ENCODE measurements at regions not wholly inside any gene's neighbourhood (a gene's known extent, or its start where the extent isn't known, plus 50 kb on each side); places are given as distances from the start of the nearest gene placed in this dataset.

DNA sequence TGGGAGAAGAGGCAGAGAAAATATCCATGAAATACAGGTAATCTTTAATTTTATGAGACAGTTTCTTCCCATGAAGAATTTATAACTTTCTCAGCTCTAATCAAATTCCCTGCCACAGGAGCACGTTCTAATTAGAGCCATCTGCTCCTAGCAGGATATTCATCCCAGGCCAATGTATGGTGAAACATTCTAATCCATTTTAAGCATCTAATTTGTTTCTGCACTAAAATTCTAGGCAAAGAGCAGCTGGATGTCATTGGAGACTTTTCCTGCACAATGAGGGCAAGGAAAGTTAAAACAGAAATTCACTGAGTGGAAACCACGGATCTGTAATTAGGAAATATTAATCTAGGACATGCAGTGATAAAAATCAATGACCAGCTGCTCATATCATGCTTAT, 107.7 kb upstream of the ZFP42 start (continued):
- no peak for TF ChIP-seq JUN (IDR thresholded peaks at IDR 0.05; ENCODE audit: low read depth, low read length)
- no peak for TF ChIP-seq POLR2A (IDR thresholded peaks at IDR 0.05; ENCODE audit: control extremely low read depth in 1 of 2, low read depth in 2 of 2, low read length in 2 of 2)
- no peak for TF ChIP-seq KDM1A (IDR thresholded peaks at IDR 0.05; ENCODE audit: borderline replicate concordance, low read length)
- no peak for TF ChIP-seq TEAD4 (IDR thresholded peaks at IDR 0.05; ENCODE audit: low read depth, low read length)

Data from H1 (cell line).